ENCODE measurements at regions not wholly inside any gene's neighbourhood (a gene's known extent, or its start where the extent isn't known, plus 50 kb on each side); places are given as distances from the start of the nearest gene placed in this dataset.
"Not testable (repeated sequence)": the region's sequence is repeated elsewhere in the genome, so short reads cannot be mapped to it uniquely, and the experiment has no call there.

DNA sequence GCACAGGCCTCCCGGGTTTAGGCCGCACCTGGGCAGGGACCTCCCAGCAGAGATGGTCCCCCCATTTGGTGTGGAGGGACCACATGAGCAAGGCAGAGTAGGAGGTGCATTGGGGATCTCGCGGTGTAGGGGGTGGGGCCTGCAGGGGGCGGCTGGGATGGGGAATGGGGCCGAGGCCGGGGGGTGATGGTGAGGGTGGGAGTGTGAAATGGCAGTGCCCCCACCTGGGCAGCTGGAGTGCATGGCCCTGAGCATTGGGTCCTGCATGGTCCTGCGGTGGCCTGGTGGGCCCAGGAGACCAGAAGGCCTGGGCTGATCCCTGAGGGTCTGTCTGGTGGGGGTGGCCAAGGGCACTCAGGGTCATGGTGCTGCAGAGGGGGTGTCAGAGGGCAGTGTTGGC, 111.8 kb downstream of the KIF26A start:
- no peak for DNase-seq

DNA sequence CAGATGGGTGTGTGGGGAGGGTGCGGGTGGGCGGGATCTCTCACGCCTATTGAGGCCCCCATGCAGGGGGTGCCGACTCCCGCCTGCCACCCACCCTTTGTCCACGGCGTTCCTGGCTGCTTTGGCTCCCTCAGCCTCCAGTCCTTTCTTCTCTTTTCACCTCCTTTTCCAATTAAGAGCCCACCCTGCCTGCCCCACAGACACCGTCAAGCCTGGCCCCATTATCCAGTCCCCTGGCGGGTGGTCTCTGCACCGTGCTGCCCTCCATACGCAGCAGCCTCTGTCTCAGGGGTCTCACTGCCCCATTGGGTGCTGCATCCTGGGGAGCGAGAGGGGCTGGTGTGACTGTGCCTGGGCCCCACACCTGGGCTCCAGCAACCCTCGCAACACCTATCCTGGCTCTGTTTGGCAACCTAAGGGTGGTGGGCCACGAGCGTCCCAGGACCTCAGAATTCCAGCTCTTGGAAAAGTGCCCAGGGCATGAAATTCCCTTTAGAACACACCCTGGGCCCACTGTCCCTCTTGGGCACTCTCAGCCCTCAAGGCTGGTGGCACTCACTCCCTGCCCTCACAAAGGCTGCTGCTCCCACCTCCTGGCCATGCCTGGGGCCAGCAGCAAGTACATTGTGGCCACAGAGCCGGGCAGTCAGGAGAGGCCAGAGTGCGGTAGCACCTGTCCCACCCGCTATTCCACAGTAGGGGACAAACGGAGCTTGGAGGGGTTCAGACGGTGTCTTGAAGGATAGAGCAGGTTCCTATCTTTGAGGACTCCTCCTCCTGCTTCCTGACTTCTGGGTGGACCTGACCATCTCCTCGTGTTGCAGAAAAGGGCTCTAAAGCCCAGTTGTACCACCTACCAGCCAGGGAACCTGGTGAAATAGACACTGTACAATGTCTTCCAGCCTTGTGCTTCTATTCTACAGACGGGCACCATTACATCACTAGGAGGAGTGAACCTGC, 114.1 kb downstream of the KIF26A start:
- no peak for DNase-seq

DNA sequence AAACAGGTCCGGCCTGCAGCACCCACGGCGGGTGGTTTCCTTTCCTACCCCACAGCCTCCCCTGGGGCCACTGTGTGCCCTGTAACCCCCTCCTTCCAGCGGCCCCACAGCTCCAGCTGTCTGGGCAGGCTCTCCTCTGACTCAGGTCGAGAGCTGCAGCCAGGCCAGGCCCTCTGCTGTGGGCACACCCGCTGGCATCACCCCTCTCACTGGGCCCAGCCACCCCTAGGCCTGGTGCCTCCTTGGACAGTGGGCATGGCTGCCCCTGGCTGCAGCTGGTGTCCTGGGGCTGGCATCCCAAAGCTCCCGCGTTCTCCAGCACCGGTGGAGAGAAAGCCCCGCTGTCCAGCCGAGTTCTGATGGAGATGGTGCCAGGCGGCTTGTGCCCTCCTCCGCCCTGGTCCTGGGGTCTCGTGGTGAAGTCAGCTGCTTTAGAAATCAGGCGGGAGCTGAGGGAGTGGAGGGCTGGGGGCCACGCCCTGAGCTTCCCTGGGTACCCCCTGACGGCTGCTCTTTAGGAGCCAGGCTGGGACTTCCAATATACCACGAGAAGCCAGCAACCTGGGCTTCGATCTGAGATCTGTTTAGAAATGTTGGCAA, 114.9 kb downstream of the KIF26A start:
- no peak for DNase-seq

DNA sequence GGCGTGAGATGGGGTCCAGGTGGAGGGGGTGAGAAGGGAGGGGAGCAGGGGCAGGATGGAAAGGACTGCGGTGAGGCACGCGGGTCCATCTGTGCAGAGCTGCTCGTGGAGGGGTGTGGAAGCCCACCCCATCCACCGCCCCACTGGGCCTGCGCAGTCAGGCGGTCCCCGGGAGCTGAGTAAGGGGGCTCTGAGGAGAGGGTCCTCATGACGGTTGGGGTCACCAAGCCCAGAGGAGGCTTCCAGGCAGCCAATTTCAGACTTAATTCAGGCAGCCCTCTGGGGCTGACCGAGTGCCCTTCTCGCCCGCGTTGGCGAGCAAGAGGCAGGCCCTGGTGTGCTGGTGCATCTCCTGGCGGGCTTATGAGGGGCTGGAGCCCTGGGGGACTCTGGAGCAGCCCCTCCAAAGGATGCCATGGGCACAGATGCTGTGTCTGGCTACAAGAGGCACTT, 115.5 kb downstream of the KIF26A start:
- DNase-seq, result no peak

DNA sequence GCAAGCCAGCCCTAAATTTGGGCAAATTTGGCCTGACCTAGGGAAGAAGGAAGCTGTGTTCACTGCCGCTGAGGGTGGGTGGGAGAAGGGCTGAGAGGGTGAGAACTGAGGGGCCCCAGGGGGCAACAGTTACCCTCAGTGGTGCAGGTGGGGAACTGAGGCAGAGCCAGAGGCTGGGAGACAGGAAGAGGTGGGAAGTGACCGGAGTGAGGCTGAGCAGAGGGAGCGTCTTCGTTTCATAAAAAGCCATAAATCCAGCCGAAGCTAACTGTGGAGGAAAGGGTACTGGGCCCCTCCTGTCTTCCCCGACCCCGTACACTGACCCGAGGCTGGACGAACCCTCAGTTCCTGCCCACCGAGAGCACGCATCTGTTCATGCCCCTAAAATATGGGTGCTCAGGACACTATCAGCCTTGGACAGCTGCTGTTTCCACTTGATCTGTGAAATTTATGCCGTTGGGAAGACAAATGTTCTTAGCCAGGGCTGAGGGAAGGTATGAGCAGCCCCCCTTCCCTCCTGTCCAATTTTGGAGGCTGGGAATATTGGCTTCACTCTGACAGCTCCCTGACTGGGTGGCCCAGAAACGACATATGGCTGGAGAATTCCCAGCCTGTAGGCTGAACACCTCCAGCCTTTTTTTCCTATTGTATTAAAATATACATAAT, 116.5 kb downstream of the KIF26A start:
- DNase-seq, result no peak

DNA sequence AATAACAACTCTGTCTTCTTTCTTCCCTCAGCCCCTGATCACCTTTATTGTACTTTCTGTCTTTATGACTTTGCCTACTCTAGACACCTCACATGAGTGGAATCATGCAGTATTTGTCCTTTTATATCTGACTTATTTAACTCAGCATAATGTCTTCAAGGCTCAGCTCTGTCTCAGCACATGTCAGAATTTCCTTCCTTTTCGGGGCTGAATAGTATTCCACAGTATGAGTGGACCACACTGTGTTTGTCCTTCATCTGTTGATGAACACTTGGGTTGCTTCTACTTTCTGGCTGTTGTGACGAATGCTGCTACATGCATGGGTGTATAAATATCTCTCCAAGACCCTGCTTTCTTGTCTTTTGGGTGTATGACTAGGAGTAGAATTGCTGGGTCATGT, 117.6 kb downstream of the KIF26A start:
- no peak for DNase-seq

DNA sequence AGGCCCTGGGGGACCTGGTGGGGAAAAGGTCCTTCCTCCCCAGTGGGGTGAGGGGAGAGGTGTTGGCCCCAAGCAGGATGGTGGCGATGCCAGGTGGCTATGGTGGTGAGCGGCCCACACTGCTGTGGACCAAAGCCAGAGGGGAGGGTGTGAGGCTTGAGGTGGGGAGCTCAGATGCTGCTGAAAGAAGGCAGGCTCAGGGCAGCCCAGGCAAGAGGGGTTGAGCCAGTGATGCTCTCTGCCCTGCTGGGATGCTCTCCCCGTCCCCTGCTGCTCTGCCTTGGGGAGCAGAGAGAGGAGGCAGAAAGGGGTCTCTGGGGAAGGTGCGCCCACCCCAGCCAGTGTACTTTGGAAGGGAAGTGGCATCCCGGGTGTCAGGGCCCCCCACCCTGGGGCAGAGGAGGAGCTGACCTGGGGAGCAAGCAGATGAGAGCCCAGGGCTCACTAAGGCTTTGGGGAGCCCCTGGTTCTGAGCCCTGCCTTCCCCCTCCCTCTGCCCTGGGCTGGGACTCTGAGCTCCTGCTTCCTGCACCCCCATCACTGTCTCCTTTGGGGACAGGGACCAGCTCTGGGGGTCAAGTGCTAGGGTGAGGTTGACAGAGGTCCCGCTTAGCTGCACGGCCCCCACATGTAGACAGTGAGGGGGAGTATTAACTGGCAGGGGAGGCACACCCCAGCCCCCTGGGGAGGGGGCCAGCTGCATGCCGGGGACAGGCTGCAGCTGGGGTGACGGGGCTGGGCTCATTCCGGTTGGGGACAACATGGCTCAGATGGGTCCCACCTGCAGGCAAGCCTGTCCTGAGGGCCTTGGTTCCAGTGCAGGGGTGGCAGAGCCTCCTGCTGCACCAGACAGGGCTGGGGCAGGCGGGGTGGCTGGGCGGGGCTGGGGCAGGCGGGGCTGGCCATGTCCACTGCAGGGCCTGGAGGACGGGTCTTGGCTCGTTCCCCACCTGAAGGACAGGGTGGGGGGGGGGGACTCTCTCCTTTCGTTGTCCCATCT, 124.4 kb downstream of the KIF26A start:
- DNase-seq, result no peak

DNA sequence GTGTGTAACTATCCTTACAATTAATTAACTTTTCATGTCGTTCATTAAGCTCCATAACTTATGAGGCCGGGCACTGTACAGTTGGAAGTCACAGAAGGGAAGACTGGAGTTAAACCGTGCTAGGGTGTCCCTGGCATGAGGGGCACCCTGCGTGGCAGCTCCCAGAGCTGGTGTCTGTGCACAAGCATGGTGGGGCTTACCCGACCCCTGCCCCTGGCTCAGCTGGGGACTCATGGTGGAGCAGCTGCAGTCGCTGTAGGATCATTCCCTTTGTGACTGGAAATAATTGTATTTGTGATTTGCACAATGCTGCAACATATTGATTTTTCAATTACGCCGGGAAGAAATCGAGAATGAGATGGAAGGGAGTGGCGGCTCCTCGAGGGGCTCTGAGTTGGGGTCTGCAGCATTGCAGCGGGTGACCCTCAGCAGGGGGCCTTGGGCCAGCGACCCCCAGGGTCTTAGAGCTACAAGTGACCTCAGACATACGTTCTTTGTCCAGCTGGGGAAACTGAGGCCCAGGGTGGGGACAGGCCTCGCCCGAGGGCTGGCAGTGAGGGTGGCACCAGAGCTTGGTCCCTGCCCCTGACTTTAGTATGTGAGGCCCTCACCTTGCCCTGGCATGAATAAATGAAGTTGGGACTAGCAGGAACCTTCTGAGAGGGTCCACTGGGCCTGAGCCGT, 125.4 kb downstream of the KIF26A start:
- no peak for DNase-seq

DNA sequence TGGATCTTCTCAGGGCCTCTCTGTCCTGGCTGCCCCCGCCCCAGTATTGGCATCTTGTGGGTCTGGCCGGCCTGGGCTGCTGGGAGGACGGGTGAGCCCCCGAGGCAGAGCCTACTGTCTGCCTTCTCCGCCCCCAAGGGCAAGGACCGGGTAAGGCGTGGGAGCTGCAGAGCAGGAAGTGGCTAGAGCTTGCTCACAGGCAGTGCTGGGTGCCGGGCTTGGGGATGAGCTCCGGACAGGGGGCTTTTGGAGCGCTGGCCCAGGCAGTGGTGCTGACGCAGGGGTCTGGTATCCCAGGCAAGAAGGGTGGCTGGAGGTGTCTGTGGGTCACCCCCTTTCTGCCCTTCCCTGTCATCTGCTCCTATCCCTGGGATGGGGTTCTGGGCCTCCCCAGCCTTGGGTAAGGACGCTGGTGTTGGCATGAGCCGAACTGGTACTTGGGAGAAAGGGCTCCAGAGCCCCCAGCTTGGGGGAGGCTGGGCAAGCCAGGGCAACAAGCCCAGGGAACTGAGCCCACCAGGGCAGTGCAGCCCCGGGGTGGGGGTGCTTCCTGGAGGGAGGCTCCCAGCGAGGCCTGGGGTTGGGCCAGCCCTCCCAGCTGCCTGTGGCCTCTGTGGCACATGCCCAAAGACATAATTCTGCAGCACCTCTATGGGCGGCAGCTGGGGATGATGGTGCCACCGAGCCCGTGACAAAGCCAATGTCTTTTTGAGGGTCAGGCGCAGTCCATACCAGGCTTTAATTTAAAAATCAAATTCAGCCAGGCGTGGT, 126.3 kb downstream of the KIF26A start:
- DNase-seq, result no peak

DNA sequence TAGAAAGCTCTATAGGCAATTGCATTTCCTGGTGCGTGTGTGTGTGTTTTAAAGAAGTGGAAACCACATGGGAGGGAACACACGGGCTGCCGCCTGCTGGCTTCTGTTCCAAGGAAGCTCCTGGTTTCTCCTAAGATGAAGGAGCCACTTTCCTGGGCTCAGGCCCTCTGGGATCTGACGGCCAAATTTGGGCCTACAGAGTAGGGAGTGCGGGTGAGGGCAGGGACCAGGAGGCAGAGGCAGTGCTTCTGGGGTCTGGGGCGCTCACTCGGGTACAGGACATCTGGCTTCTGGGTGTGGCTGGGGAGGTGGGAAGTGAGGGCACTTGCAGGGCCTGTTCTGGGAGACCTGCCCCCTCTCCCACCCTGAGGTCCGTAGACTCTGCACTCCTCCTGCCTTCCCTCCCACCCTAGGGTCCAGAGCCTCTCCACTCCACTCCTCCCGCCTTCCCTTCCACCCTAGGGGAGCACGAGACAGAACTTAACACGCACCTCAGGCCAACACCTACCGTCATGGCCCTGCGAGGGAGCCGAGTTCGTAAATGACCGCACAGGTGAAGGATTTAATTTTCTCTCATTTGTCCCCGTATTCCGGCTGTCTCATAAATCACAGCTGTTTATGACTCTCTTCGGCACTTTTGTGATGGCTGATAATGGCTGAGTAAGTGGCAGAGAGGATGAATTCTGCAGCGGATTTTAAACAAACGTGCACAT, 127.7 kb downstream of the KIF26A start:
- DNase-seq, result no peak

DNA sequence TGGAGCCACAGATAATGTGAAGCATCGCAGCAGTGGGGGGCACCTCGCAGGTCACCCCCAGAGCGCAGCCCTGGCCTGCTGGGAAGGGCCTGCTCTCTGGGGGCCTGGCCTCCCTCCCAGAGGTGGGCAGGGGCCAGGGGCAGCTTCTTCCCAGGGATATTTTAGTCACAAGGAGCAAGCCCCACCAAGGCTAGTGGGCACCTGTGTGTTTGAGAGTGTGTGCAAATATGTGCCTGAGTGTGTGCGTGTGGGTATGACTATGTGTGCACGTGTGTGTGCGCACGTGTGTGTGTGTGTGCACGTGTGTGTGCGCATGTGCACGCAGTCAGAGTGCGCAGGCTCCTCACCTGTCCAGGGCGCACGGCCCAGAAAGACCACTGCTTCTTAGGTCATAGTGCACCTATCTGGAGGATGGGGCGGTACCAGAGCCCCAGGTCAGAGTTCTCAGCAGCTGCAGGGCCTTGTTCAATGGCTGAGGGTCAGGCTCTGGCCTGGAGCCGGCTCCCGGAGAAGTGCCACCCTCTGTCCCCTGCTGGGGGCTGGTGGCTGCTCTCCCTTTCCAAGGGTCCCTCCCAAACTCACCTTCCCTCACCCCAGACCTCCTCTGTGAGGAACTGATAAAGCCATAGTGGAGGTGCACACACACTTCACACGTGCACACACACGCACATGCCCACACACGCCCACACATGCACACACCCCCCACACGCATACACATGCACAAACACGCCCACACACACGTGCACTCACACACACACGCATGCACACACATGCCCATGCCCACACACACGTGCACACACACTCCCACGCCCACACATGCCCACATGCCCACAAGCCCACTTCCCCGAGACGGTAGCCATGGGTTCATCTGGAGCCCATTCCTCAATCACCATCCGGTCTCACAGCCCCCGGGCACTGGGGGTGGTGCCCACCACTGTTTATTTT, 128.5 kb downstream of the KIF26A start:
- no peak for DNase-seq

DNA sequence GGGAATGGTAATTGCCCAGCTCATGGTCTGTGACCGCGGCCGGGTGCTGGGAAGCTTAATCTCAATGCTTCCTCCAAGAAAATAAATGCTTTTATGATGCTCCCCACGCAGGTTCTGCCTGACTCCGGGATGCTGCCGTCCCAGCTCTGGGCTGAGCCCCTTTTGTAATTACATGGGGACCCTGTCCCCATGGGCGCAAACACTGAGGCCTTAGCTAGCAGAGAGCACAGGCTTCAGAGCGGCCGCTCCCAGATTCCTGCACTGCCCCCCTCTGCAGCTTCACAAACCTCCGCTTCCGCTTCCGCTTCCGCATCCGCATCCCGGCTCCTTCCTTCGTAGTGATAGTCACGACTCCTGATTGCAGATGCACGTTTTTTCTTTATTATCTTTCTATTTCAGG, 129.5 kb downstream of the KIF26A start:
- peak; percentile 10 for DNase-seq

DNA sequence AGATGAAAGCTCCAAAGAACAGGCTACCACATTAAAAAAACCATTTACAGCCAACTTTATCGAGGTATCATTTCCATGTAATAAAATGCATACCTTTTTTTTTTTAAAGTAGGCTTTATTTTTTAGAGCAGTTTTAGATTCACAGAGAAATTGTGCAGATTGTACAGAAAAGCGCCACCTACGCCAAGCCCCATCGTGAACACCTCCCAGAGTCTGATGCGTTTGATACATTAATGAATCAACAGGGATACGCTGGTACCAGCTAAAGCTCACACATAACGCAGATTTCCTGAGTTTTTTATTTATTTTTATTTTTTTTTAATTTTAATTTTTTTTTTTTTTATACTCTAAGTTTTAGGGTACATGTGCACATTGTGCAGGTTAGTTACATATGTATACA, 129.9 kb downstream of the KIF26A start:
- no peak for DNase-seq

DNA sequence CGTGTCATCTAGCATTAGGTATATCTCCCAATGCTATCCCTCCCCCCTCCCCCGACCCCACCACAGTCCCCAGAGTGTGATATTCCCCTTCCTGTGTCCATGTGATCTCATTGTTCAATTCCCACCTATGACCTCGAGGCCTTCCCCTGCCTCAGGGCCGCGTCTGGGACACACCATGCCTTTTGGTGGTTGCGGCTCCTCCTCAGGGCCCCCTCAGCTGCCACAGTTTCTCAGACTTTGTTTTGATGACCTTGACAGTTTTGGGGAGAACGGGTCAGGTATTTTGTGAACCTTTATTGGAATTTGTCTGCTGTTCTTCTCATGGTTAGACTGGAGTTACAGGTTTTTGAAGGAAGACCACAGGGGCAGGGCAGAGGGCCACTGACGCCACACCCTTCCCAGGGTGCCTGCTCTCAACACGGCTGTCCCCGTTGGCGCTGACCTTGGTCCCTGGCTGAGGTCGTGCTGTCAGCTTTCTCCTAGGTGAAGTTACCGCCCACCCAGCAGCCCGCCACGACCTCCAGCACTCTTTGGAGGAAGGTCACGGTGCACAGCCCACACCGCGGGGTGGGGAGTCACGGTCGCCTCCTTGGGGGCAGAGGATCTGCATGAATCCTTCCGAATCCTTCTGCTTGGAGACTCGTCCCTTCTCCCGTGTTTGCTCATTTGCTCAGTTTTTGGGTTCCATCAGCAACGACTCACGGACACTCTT, 130.5 kb downstream of the KIF26A start:
- DNase-seq, result no peak

DNA sequence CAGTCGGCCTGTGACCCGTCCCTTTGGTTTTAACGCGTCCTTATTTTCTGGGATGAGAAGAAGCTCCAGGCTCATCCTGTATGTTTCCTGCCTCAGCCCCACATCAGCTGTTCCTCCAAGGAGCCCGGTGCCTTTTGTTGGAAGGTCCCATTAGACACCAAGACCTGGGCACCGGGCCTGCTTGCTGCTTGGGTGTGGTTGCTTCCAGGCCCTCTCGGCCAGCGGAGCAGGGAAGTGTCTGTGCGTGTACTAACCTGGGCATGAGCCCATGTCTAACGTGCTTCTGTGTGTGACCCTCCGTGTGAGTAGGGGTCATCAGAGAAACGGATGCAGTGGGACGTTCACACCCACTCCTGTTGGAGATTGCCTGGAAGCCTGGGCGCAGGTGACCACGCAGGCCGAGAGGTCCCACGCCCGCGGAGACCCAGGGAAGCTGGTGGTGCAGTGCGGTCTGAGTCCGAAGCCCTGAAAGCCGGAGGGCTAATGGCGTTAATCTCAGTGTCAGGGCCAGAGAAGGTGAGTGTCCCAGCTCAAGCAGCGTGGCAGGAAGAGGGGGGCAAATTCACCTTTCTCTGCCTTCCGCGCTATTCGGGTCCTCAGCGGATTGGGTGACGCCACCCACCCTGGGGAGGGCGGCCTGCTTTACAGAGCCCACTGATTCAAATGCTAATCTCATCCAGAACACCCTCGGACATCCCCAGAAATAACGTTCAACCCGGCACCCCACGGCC, 131.3 kb downstream of the KIF26A start:
- DNase-seq, result not testable (repeated sequence)

DNA sequence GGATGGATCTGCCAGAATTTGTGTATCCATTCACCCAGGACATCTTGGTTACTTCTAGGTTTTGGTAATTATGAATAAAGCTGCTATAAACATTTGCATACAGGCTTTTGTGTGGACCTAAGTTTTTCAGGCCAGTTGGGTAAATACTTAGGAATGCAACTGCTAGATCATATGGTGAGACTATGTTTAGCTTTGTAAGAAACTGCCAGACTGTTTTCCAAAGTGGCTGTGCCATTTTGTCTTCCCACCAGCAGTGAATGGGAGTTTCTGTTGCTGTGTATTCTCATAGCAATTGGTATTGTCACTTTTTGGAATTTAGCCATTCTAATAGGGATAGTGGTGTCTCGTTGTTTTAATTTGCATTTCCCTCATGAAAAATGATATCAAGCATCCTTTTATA, 133.0 kb downstream of the KIF26A start:
- DNase-seq, result no peak

DNA sequence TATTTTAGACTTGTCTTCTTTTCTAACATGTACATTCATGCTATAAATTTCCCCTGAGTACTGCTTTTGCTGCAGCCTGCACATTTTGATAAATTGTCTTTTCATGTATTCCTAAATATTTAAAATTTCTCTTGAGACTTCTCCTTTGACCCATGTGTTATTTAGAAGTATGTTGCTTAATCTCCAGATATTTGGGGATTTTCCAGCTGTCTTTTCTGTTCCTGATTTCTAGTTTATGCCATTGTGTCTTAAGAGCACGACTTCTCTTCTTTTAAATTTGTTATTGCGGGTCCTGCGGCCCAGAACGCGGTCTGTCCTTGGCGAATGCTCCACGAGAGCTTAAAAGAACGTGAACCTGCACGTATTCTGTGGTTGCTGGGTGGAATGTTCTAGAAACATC, 136.4 kb downstream of the KIF26A start:
- DNase-seq, result no peak
